Neural crest cell (in vitro differentiated cells): ENCODE measurements at regions not wholly inside any gene's neighbourhood (a gene's known extent, or its start where the extent isn't known, plus 50 kb on each side); places are given as distances from the start of the nearest gene placed in this dataset.

ENCODE experiments used
- DNase-seq: peaks from one replicate; pipeline ENCODE4 v3.0.0; 2021; ENCODE audit warnings: low read depth, mixed read lengths, low spot score
- H3K27ac Mint-ChIP-seq: one replicate; pipeline ENCODE4 v1.8.0; 2021; ENCODE audit warnings: mild to moderate bottlenecking, mixed read lengths; ENCODE audit not compliant: unreplicated experiment
- H3K27me3 Mint-ChIP-seq: 2 replicates; pipeline ENCODE4 v1.8.0; 2021; ENCODE audit warnings: low read depth, mild to moderate bottlenecking, mixed read lengths
- H3K36me3 Mint-ChIP-seq: 2 replicates; pipeline ENCODE4 v1.8.0; 2021; ENCODE audit warnings: low read depth, mild to moderate bottlenecking, mixed read lengths
- H3K4me1 Mint-ChIP-seq: 2 replicates; pipeline ENCODE4 v1.8.0; 2021; ENCODE audit warnings: mixed read lengths
- H3K4me3 Mint-ChIP-seq: one replicate; pipeline ENCODE4 v1.8.0; 2021; ENCODE audit warnings: mild to moderate bottlenecking, mixed read lengths
- H3K9me3 Mint-ChIP-seq: 2 replicates; pipeline ENCODE4 v1.8.0; 2021; ENCODE audit warnings: mixed read lengths
- CTCF ChIP-seq: fragments of 200-600 bp; sonication (generic); conservative IDR thresholded peaks from 2 replicates; pipeline ENCODE4 v1.5.0; 2021; ENCODE audit warnings: antibody characterized with exemption, mild to moderate bottlenecking

GRCh38 chr13:74229242-74229641 lies 95.0 kb upstream of the KLF12 start:
- H3K4me1 Mint-ChIP-seq: no peaks in the 10 kb centered on the region
- no peaks in the 10 kb centered on the region for H3K36me3 Mint-ChIP-seq
- TF ChIP-seq CTCF: no peak
- no peaks in the 10 kb centered on the region for H3K27me3 Mint-ChIP-seq
- no peaks in the 10 kb centered on the region for H3K9me3 Mint-ChIP-seq
- H3K27ac Mint-ChIP-seq: no peak overlapping the region
- DNase-seq: no peak
- H3K4me3 Mint-ChIP-seq: no peak overlapping the region

GRCh38 chr13:74227476-74228158 lies 93.4 kb upstream of the KLF12 start:
- no peaks in the 10 kb centered on the region for H3K27me3 Mint-ChIP-seq
- H3K4me3 Mint-ChIP-seq: no peak overlapping the region
- DNase-seq: no peak
- H3K4me1 Mint-ChIP-seq: no peaks in the 10 kb centered on the region
- no peak overlapping the region for H3K27ac Mint-ChIP-seq
- no peaks in the 10 kb centered on the region for H3K9me3 Mint-ChIP-seq
- no peaks in the 10 kb centered on the region for H3K36me3 Mint-ChIP-seq
- TF ChIP-seq CTCF: no peak

- Mint-ChIP-seq H3K4me3 (no peak overlapping the region), H3K36me3 (no peaks in the 10 kb centered on the region), H3K27me3 (no peaks in the 10 kb centered on the region), H3K27ac (no peak overlapping the region), H3K9me3 (no peaks in the 10 kb centered on the region), H3K4me1 (no peaks in the 10 kb centered on the region)
- no peak for DNase-seq
- TF ChIP-seq CTCF: no peak
Observed at GRCh38 chr13:74226791-74227475, 92.7 kb upstream of the KLF12 start.

GRCh38 chr13:74221752-74222151 lies 87.5 kb upstream of the KLF12 start:
- no peaks in the 10 kb centered on the region for H3K27me3 Mint-ChIP-seq
- H3K4me1 Mint-ChIP-seq: no peaks in the 10 kb centered on the region
- H3K9me3 Mint-ChIP-seq: peaks cover 2% of the 10 kb centered on the region
- H3K4me3 Mint-ChIP-seq: no peak overlapping the region
- H3K27ac Mint-ChIP-seq: no peak overlapping the region
- TF ChIP-seq CTCF: no peak
- no peaks in the 10 kb centered on the region for H3K36me3 Mint-ChIP-seq
- no peak for DNase-seq

GRCh38 chr13:74219566-74219965 lies 85.4 kb upstream of the KLF12 start:
- no peak overlapping the region for H3K4me3 Mint-ChIP-seq
- DNase-seq: no peak
- H3K36me3 Mint-ChIP-seq: no peaks in the 10 kb centered on the region
- H3K4me1 Mint-ChIP-seq: no peaks in the 10 kb centered on the region
- no peaks in the 10 kb centered on the region for H3K27me3 Mint-ChIP-seq
- peaks cover 2% of the 10 kb centered on the region for H3K9me3 Mint-ChIP-seq
- no peak overlapping the region for H3K27ac Mint-ChIP-seq
- TF ChIP-seq CTCF: no peak
